Neutrophil (primary cell): ENCODE measurements at regions not wholly inside any gene's neighbourhood (a gene's known extent, or its start where the extent isn't known, plus 50 kb on each side); places are given as distances from the start of the nearest gene placed in this dataset.

Experiments used
- H3K27ac ChIP-seq: fragments of 200-600 bp; sonication (generic); 2 replicates; pipeline ENCODE4 v1.5.1; 2016; ENCODE audit warnings: mild to moderate bottlenecking, moderate library complexity
- H3K27me3 ChIP-seq: fragments of 200-600 bp; sonication (generic); 2 replicates; pipeline ENCODE4 v1.6.0; 2016; ENCODE audit warnings: mild to moderate bottlenecking
- H3K36me3 ChIP-seq: fragments of 200-600 bp; sonication (generic); 2 replicates; pipeline ENCODE4 v1.5.1; 2017
- H3K4me1 ChIP-seq, 2 experiments: fragments of 200-600 bp in 1 of 2; sonication (generic) in 1 of 2; 1 replicate in 1 of 2; 2 replicates in 1 of 2; pipeline versions ENCODE4 v1.5.1 to v1.6.1; 2013 to 2016; ENCODE audit warnings: low read depth in 1 of 2, low read length in 1 of 2, mild to moderate bottlenecking in 1 of 2, moderate library complexity in 1 of 2; ENCODE audit not compliant: control insufficient read depth in 1 of 2, insufficient read depth in 1 of 2
- H3K4me3 ChIP-seq, 2 experiments: fragments of 200-600 bp in 1 of 2; sonication (generic) in 1 of 2; 1 replicate in 1 of 2; 2 replicates in 1 of 2; pipeline ENCODE4 v1.5.1; 2013 to 2016; ENCODE audit warnings: low read depth in 1 of 2, low read length in 1 of 2, mild to moderate bottlenecking in 1 of 2, moderate library complexity in 1 of 2
- H3K9me3 ChIP-seq: fragments of 200-600 bp; sonication (generic); 2 replicates; pipeline ENCODE4 v1.5.1; 2016
- TF ChIP-seq, protein P1 (sequence below): fragments of 200-600 bp; sonication (generic); IDR thresholded peaks from 2 replicates; pipeline ENCODE4 v1.5.1; 2016; ENCODE audit warnings: antibody characterized with exemption

DNA sequence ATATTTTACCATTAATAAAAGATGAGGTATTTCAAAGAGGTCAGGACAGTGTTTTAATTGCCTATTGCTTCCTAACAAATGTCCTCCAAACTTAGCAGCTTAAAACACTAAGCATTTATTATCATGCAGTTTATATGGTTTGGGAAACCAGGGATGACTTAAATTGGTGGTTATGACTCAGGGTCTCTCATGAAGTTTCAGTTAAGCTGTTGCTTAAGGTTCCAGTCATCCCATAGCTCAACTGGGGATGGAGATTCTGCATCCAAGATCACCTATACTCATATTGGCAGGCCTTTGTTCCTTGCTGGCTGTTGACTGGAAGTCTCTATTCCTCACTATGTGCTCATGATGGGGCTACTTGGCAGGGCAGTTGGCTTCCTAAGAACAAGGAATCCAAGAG, 1329.9 kb upstream of the GOT2 start:
- Histone ChIP-seq H3K4me3 (no peak overlapping the region), H3K36me3 (no peaks in the 10 kb centered on the region)

DNA sequence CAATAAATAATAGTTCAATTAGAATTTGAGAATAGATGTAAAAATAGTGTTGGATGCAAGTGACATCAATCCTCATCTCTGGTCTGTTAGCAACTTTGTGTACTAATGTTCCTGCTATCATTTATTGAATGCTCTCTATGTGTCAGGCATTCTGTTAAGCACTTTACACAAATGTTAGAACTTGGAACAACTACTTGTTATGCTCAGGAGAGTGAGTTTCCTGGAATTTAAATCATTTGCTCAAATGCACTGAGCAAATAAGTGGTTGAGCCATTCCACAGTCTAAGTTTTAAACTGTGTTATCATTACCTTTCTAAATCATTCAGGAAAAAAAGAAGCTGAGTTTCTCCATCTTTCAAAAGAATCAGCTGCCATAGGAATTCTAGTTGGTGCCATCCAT, 1327.3 kb upstream of the GOT2 start:
- Histone ChIP-seq H3K27me3 (no peaks in the 10 kb centered on the region), H3K27ac (no peak overlapping the region), H3K36me3 (no peaks in the 10 kb centered on the region), H3K9me3 (no peaks in the 10 kb centered on the region), H3K4me3 (no peak overlapping the region), H3K4me1 (no peaks in the 10 kb centered on the region)
- TF ChIP-seq, protein P1, sequence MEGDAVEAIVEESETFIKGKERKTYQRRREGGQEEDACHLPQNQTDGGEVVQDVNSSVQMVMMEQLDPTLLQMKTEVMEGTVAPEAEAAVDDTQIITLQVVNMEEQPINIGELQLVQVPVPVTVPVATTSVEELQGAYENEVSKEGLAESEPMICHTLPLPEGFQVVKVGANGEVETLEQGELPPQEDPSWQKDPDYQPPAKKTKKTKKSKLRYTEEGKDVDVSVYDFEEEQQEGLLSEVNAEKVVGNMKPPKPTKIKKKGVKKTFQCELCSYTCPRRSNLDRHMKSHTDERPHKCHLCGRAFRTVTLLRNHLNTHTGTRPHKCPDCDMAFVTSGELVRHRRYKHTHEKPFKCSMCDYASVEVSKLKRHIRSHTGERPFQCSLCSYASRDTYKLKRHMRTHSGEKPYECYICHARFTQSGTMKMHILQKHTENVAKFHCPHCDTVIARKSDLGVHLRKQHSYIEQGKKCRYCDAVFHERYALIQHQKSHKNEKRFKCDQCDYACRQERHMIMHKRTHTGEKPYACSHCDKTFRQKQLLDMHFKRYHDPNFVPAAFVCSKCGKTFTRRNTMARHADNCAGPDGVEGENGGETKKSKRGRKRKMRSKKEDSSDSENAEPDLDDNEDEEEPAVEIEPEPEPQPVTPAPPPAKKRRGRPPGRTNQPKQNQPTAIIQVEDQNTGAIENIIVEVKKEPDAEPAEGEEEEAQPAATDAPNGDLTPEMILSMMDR: no peak

More for the DNA sequence above, 1329.9 kb upstream of the GOT2 start:
- no peaks in the 10 kb centered on the region for H3K4me1 ChIP-seq
- H3K27me3 ChIP-seq: no peaks in the 10 kb centered on the region
- no peak overlapping the region for H3K27ac ChIP-seq
- H3K9me3 ChIP-seq: no peaks in the 10 kb centered on the region
- TF ChIP-seq, protein P1: no peak

DNA sequence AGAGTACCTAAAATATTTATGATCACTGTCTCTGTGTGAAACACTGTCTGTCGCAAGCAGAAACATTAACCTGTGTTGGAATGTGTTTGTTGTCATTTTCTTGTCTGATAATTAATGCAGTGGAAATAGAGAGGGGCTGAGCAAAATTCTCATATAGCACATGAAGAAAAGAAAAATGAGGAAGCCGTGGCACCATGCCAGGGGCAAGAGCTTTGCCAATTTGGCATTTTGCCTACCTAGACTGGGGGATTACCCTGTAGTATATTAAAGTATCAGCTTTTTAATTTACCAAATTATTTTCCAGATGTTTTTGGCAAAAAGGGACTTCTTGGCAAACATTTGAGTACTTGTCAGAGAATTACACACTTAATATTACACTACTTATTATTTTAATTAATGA, 1326.6 kb upstream of the GOT2 start:
- TF ChIP-seq, protein P1: no peak
- Histone ChIP-seq H3K4me3 (no peak overlapping the region), H3K36me3 (no peaks in the 10 kb centered on the region), H3K27me3 (no peaks in the 10 kb centered on the region), H3K27ac (no peak overlapping the region), H3K4me1 (no peaks in the 10 kb centered on the region), H3K9me3 (no peaks in the 10 kb centered on the region)

GRCh38 chr16:60059141-60059540, 1325.0 kb upstream of the GOT2 start:
- Histone ChIP-seq H3K9me3 (no peaks in the 10 kb centered on the region), H3K4me3 (no peak overlapping the region), H3K36me3 (no peaks in the 10 kb centered on the region), H3K4me1 (no peaks in the 10 kb centered on the region), H3K27ac (no peak overlapping the region), H3K27me3 (no peaks in the 10 kb centered on the region)
- TF ChIP-seq, protein P1: no peak

- Histone ChIP-seq H3K27me3 (no peaks in the 10 kb centered on the region), H3K27ac (no peak overlapping the region), H3K9me3 (no peaks in the 10 kb centered on the region), H3K4me1 (no peaks in the 10 kb centered on the region), H3K4me3 (no peak overlapping the region), H3K36me3 (no peaks in the 10 kb centered on the region)
- TF ChIP-seq, protein P1: no peak
These were observed 1307.6 kb upstream of the GOT2 start for GRCh38 chr16:60041671-60042070.

- H3K27me3 ChIP-seq: no peaks in the 10 kb centered on the region
- TF ChIP-seq, protein P1: no peak
- no peak overlapping the region for H3K4me3 ChIP-seq
- no peaks in the 10 kb centered on the region for H3K36me3 ChIP-seq
- H3K9me3 ChIP-seq: no peaks in the 10 kb centered on the region
- H3K27ac ChIP-seq: no peak overlapping the region
- no peaks in the 10 kb centered on the region for H3K4me1 ChIP-seq
These were observed 1297.6 kb upstream of the GOT2 start for GRCh38 chr16:60031740-60032139.
